GM12878 (cell line): ENCODE measurements at regions not wholly inside any gene's neighbourhood (a gene's known extent, or its start where the extent isn't known, plus 50 kb on each side); places are given as distances from the start of the nearest gene placed in this dataset.

Experiments used
- ATAC-seq: fragments of 200-7000 bp; cut with Tn5 transposase; 3 replicates; pipeline ENCODE4 v1.9.1; 2020; ENCODE audit warnings: mild to moderate bottlenecking, moderate library complexity
- BruUV-seq: library from RNA; stranded (reverse); fragments of 400-500 nt; replicated peaks from 2 replicates; lab custom pipeline; 2021; lab: Mats Ljungman, UMichigan
- CTCF ChIA-PET: fragments of 300-600 bp; sonication (Branson Sonifier 250); formaldehyde crosslinking; extraction: SDS; loops from one replicate; lab custom pipeline; 2021; ENCODE audit warnings: inconsistent platforms; lab: Yijun Ruan, JAX
- POLR2A ChIA-PET: fragments of 350-600 bp; formaldehyde crosslinking; extraction: SDS; loops from one replicate; lab custom pipeline; 2021; ENCODE audit warnings: inconsistent platforms; lab: Charles Lee
- RAD21 ChIA-PET: fragments of 300-600 bp; sonication (Branson Sonifier 250); formaldehyde crosslinking; loops from one replicate; lab custom pipeline; 2023; ENCODE audit warnings: antibody characterized with exemption; ENCODE audit not compliant: unreplicated experiment; lab: Charles Lee
- SMC1A ChIA-PET: fragments of 300-600 bp; sonication (Branson Sonifier 250); formaldehyde crosslinking; loops from one replicate; lab custom pipeline; 2023; ENCODE audit not compliant: unreplicated experiment, uncharacterized antibody; lab: Charles Lee
- DNase-seq: peaks from one replicate; pipeline ENCODE4 v3.0.0-alpha.2; 2011; ENCODE audit warnings: low read depth, low spot score
- FAIRE-seq: peaks from 3 replicates; lab custom pipeline; 2011; peaks lifted over from hg19 to GRCh38; lab: Jason Lieb, UNC
- H2AFZ ChIP-seq: 2 replicates; pipeline ENCODE4 v1.6.0; 2011; ENCODE audit warnings: low read depth, low read length, control low read depth; ENCODE audit not compliant: control insufficient read depth
- H3K27ac ChIP-seq: 2 replicates; pipeline ENCODE4 v1.5.1; 2011; ENCODE audit warnings: control low read depth; ENCODE audit not compliant: control insufficient read depth, insufficient read depth
- H3K27me3 ChIP-seq, 2 experiments: replicated peaks in 1 of 2; 2 replicates each; pipeline versions ENCODE4 v1.6.0 to v1.6.1; 2011; ENCODE audit warnings: low read length in 1 of 2; ENCODE audit not compliant: control insufficient read depth in 2 of 2, insufficient read depth in 2 of 2
- H3K36me3 ChIP-seq, 2 experiments: 2 replicates each; pipeline ENCODE4 v1.5.1; 2011; ENCODE audit warnings: low read length in 1 of 2; ENCODE audit not compliant: control insufficient read depth in 2 of 2, insufficient read depth in 2 of 2
- H3K4me1 ChIP-seq: 2 replicates; pipeline ENCODE4 v1.6.1; 2011; ENCODE audit warnings: mild to moderate bottlenecking, low read length, moderate library complexity, mixed read lengths; ENCODE audit not compliant: control insufficient read depth, insufficient read depth
- H3K4me2 ChIP-seq: 2 replicates; pipeline ENCODE4 v1.6.0; 2011; ENCODE audit warnings: control low read depth; ENCODE audit not compliant: control insufficient read depth, insufficient read depth
- H3K4me3 ChIP-seq: fragments of 200-600 bp; sonication (generic); 2 replicates; pipeline ENCODE4 v1.5.1; 2016
- H3K79me2 ChIP-seq: 2 replicates; pipeline ENCODE4 v1.6.0; 2011; ENCODE audit warnings: low read length; ENCODE audit not compliant: control insufficient read depth, insufficient read depth
- H3K9ac ChIP-seq: 2 replicates; pipeline ENCODE4 v1.8.0; 2011; ENCODE audit warnings: low read length, control low read depth, mixed read lengths; ENCODE audit not compliant: control insufficient read depth, insufficient read depth
- H3K9me3 ChIP-seq: replicated peaks from 3 replicates; pipeline ENCODE4 v1.5.1; 2011; ENCODE audit warnings: mild to moderate bottlenecking, low read length; ENCODE audit not compliant: control insufficient read depth, insufficient read depth
- H4K20me1 ChIP-seq: 2 replicates; pipeline ENCODE4 v1.6.0; 2011; ENCODE audit not compliant: control insufficient read depth, insufficient read depth
- BACH1 ChIP-seq: fragments of 450-650 bp; IDR thresholded peaks from 2 replicates; pipeline ENCODE4 v1.6.1; 2017; ENCODE audit warnings: mild to moderate bottlenecking, borderline replicate concordance
- BHLHE40 ChIP-seq, 2 experiments: fragments of 450-650 bp in 1 of 2; IDR thresholded peaks; 2 replicates each; pipeline ENCODE4 v1.6.1; 2011 to 2017; ENCODE audit warnings: low read depth in 2 of 2, borderline replicate concordance in 1 of 2, improper control_type of control experiment in 1 of 2, low read length in 1 of 2, mild to moderate bottlenecking in 1 of 2
- BMI1 ChIP-seq: fragments of 450-650 bp; IDR thresholded peaks from 2 replicates; pipeline ENCODE4 v1.6.1; 2016; ENCODE audit warnings: mild to moderate bottlenecking, moderate library complexity, borderline replicate concordance
- CHD1 ChIP-seq: IDR thresholded peaks from 2 replicates; pipeline ENCODE4 v1.6.1; 2012; ENCODE audit warnings: low read depth, low read length, improper control_type of control experiment
- CHD4 ChIP-seq: fragments of 200-600 bp; sonication (generic); IDR thresholded peaks from 2 replicates; pipeline ENCODE4 v1.6.1; 2016; ENCODE audit warnings: mild to moderate bottlenecking
- EED ChIP-seq: sonication (generic); IDR thresholded peaks from 2 replicates; pipeline ENCODE4 v1.6.1; 2016; ENCODE audit warnings: antibody characterized with exemption, low read depth
- FOS ChIP-seq: IDR thresholded peaks from 3 replicates; pipeline ENCODE4 v1.6.1; 2011; ENCODE audit warnings: borderline replicate concordance; ENCODE audit not compliant: insufficient read length; ENCODE audit errors: extremely low read depth
- KLF5 ChIP-seq: fragments of 450-650 bp; IDR thresholded peaks from 2 replicates; pipeline ENCODE4 v1.6.1; 2014; ENCODE audit warnings: mild to moderate bottlenecking; ENCODE audit not compliant: partially characterized antibody
- MEF2B ChIP-seq: fragments of 450-650 bp; IDR thresholded peaks from 2 replicates; pipeline ENCODE4 v1.6.1; 2018; ENCODE audit warnings: mild to moderate bottlenecking, moderate library complexity; ENCODE audit not compliant: partially characterized antibody, poor library complexity, severe bottlenecking
- RFX5 ChIP-seq: IDR thresholded peaks from 2 replicates; pipeline ENCODE4 v1.6.1; 2011; ENCODE audit warnings: low read depth, low read length, improper control_type of control experiment
- SIX5 ChIP-seq: IDR thresholded peaks from 2 replicates; pipeline ENCODE4 v1.6.1; 2011; ENCODE audit warnings: mild to moderate bottlenecking, low read depth, low read length, moderate library complexity; ENCODE audit not compliant: severe bottlenecking
- ZNF622 ChIP-seq: fragments of 450-650 bp; IDR thresholded peaks from 2 replicates; pipeline ENCODE4 v1.6.1; 2017; ENCODE audit warnings: mild to moderate bottlenecking, inconsistent platforms
- WGBS: methylation state at CpG from one replicate; pipeline ENCODE4 v1.1.6; 2016; ENCODE audit warnings: low lambda C conversion rate; ENCODE audit not compliant: insufficient replicate concordance, insufficient coverage; ENCODE audit errors: missing lambda C conversion rate; 5-methylcytosine and 5-hydroxymethylcytosine counted together
- in situ Hi-C: fragments of 300-500 bp; cut with MboI; formaldehyde crosslinking; loops from 9 replicates; pipeline ENCODE4 v1.14.3; 2018; ENCODE audit warnings: mixed read lengths
- intact Hi-C: fragments of 100-400 bp; cut with micrococcal nuclease; formaldehyde crosslinking; loops from one replicate; pipeline ENCODE4 v1.14.2; 2022; ENCODE audit not compliant: unreplicated experiment
- TF ChIP-seq, protein P1 (sequence below): IDR thresholded peaks from 2 replicates; pipeline ENCODE4 v1.6.1; 2011; ENCODE audit warnings: mild to moderate bottlenecking, low read depth, low read length, moderate library complexity; ENCODE audit not compliant: insufficient replicate concordance
- TF ChIP-seq, protein P2 (sequence below): fragments of 150-350 bp; IDR thresholded peaks from 2 replicates; pipeline ENCODE4 v1.6.1; 2014; ENCODE audit warnings: mild to moderate bottlenecking, low read depth, low read length

DNA sequence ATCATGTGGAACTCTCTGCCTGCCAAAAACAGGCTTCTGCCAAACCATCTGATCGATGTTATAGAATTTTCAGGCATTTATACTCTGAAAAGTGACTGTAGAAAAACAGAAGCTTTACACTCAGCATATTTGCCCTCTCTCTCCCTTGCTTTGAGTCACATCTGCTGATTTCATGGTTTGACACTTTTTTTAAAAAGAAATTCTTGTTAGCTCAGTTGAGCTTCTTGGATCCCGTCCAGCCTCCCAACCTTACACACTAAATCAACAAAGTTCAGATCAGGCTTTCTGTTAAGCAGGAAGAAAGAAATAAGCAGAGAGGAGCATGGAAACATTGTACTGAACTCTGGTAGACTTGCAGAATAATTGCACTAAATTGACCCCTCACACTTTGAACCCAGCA is 193.6 kb upstream of the SEL1L start:
- Histone ChIP-seq H2AFZ (no peak overlapping the region), H3K27ac (no peak overlapping the region), H3K4me1 (no peaks in the 10 kb centered on the region), H4K20me1 (no peaks in the 10 kb centered on the region), H3K4me2 (no peak overlapping the region), H3K79me2 (no peaks in the 10 kb centered on the region), H3K9ac (no peak overlapping the region), H3K36me3 (no peaks in the 10 kb centered on the region), H3K9me3 (no peaks in the 10 kb centered on the region), H3K4me3 (no peak overlapping the region), H3K27me3 (no peaks in the 10 kb centered on the region)
- ChIA-PET SMC1A (interaction anchor here (0.5 kb wide), 1 partner anchor 14 kb away, joined by 3 read pairs; no protein-coding TSS in a partner anchor), CTCF (no interaction called here), POLR2A (no interaction called here), RAD21 (no interaction called here)
- in situ Hi-C loops = no loop called here
- 0% methylated on average over 2 of the region's 2 CpGs for WGBS
- no TSS peak for BruUV-seq
- no peak for TF ChIP-seq MEF2B
- TF ChIP-seq BMI1 = no peak
- TF ChIP-seq, protein P1, sequence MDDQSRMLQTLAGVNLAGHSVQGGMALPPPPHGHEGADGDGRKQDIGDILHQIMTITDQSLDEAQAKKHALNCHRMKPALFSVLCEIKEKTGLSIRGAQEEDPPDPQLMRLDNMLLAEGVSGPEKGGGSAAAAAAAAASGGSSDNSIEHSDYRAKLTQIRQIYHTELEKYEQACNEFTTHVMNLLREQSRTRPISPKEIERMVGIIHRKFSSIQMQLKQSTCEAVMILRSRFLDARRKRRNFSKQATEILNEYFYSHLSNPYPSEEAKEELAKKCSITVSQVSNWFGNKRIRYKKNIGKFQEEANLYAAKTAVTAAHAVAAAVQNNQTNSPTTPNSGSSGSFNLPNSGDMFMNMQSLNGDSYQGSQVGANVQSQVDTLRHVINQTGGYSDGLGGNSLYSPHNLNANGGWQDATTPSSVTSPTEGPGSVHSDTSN = no peak
- TF ChIP-seq ZNF622 = no peak
- TF ChIP-seq CHD1 = no peak
- TF ChIP-seq KLF5 = no peak
- no peak for TF ChIP-seq CHD4
- no peak for TF ChIP-seq BHLHE40 (IDR thresholded peaks at IDR 0.05; ENCODE audit: borderline replicate concordance in 1 of 2, low read depth in 2 of 2, low read length in 1 of 2)
- TF ChIP-seq RFX5 = no peak
- TF ChIP-seq EED = no peak
- TF ChIP-seq BACH1 = no peak
- TF ChIP-seq, protein P2, sequence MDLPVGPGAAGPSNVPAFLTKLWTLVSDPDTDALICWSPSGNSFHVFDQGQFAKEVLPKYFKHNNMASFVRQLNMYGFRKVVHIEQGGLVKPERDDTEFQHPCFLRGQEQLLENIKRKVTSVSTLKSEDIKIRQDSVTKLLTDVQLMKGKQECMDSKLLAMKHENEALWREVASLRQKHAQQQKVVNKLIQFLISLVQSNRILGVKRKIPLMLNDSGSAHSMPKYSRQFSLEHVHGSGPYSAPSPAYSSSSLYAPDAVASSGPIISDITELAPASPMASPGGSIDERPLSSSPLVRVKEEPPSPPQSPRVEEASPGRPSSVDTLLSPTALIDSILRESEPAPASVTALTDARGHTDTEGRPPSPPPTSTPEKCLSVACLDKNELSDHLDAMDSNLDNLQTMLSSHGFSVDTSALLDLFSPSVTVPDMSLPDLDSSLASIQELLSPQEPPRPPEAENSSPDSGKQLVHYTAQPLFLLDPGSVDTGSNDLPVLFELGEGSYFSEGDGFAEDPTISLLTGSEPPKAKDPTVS = no peak
- no peak for TF ChIP-seq SIX5
- no peak for TF ChIP-seq FOS
- ATAC-seq = no peak
- no peak for FAIRE-seq
- intact Hi-C loops = no loop called here
- DNase-seq = no peak
